BJ (cell line): ENCODE measurements at regions not wholly inside any gene's neighbourhood (a gene's known extent, or its start where the extent isn't known, plus 50 kb on each side); places are given as distances from the start of the nearest gene placed in this dataset.

Source experiments
- CTCF ChIA-PET: fragments of 350-600 bp; formaldehyde crosslinking; extraction: SDS; loops from one replicate; lab custom pipeline; 2021; ENCODE audit warnings: antibody characterized with exemption, inconsistent platforms; lab: Yijun Ruan, JAX
- POLR2A ChIA-PET: fragments of 300-600 bp; sonication (Branson Sonifier 250); formaldehyde crosslinking; extraction: SDS; loops from one replicate; lab custom pipeline; 2021; ENCODE audit warnings: antibody characterized with exemption; lab: Charles Lee
- DNase-seq: peaks from one replicate; pipeline ENCODE4 v3.0.0-alpha.2; 2011; ENCODE audit warnings: low read depth
- H3K27me3 ChIP-seq: 2 replicates; pipeline ENCODE4 v1.6.0; 2011; ENCODE audit warnings: low read length; ENCODE audit not compliant: control insufficient read depth, insufficient read depth
- H3K36me3 ChIP-seq: 2 replicates; pipeline ENCODE4 v1.5.1; 2011; ENCODE audit warnings: low read length; ENCODE audit not compliant: control insufficient read depth, insufficient read depth
- H3K4me3 ChIP-seq: 2 replicates; pipeline ENCODE4 v1.5.1; 2011; ENCODE audit warnings: low read depth, mild to moderate bottlenecking, control low read depth, low read length
- CTCF ChIP-seq: IDR thresholded peaks from 2 replicates; pipeline ENCODE4 v1.5.1; 2011; ENCODE audit warnings: low read depth, mild to moderate bottlenecking, control low read depth, inconsistent platforms, low read length, moderate library complexity; ENCODE audit not compliant: insufficient read depth

- POLR2A ChIA-PET, result no interaction called here
- DNase-seq, result no peak
- Histone ChIP-seq H3K36me3 (no peaks in the 10 kb centered on the region), H3K27me3 (no peaks in the 10 kb centered on the region), H3K4me3 (no peak overlapping the region)
- CTCF ChIA-PET, result no interaction called here
- no peak for TF ChIP-seq CTCF
Observed at GRCh38 chr13:61136093-61136492, 279.6 kb downstream of the PCDH20 start.

DNA sequence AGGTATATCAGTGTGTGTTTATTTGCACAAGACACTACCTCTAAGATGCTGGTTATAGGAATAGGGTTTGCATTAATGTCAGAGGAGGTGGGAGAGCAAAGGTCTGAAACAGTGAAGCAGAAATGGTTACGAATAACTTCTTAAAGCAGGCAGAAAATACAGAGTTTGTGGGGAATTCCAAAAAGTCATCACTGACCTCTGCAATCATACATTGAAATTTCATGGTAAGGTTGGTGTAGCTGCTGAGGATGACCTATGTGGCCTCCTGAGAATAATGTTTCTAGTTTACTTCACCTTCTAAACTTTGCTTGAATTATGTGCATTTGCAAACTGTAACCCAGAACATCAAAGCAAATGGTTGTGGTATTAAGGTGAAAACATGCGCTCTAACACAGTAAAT is 280.1 kb downstream of the PCDH20 start:
- no peak for DNase-seq
- no peaks in the 10 kb centered on the region for H3K36me3 ChIP-seq
- CTCF ChIA-PET, result no interaction called here
- no peak for TF ChIP-seq CTCF
- H3K27me3 ChIP-seq, result no peaks in the 10 kb centered on the region
- POLR2A ChIA-PET, result no interaction called here
- H3K4me3 ChIP-seq, result no peak overlapping the region

GRCh38 chr13:61128850-61129645 is 286.6 kb downstream of the PCDH20 start:
- Histone ChIP-seq H3K36me3 (no peaks in the 10 kb centered on the region), H3K27me3 (no peaks in the 10 kb centered on the region), H3K4me3 (no peak overlapping the region)
- no peak for DNase-seq
- TF ChIP-seq CTCF, result no peak
- ChIA-PET CTCF (no interaction called here), POLR2A (no interaction called here)

DNA sequence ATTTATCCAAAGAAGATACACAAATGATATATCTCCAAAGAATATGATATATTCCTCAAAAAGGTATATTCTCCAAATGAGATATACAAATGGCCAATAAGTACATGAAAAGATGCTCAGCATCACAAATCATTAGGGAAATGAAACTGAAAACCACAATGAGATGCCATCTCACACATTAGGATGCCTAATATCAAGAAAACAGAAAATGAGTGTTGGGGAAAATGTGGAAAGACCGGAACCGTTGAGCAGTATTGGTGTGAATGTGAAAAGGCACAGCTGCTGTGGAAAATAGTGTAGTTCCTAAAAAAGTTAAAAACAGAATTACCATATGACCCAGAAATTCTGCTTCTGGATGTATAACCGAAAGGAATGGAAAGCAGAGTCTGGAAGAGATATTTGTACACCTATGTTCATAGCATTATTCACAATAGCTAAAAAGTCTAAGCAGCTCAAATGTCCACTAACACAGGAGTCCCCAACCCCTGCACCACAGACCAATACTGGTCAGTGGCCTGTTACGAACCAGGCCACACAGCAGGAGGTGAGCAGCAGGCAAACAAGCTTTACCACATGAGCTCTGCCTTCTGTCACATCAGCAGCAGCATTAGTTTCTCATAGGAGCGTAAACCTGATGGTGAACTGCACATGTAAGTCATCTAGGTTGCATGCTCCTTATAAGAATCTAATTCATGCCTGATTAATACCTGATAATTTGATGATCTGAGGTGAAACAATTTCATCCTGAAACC is 291.9 kb downstream of the PCDH20 start:
- H3K4me3 ChIP-seq, result no peak overlapping the region
- ChIA-PET CTCF (no interaction called here), POLR2A (no interaction called here)
- DNase-seq, result no peak
- H3K27me3 ChIP-seq, result no peaks in the 10 kb centered on the region
- TF ChIP-seq CTCF, result no peak
- H3K36me3 ChIP-seq, result no peaks in the 10 kb centered on the region

DNA sequence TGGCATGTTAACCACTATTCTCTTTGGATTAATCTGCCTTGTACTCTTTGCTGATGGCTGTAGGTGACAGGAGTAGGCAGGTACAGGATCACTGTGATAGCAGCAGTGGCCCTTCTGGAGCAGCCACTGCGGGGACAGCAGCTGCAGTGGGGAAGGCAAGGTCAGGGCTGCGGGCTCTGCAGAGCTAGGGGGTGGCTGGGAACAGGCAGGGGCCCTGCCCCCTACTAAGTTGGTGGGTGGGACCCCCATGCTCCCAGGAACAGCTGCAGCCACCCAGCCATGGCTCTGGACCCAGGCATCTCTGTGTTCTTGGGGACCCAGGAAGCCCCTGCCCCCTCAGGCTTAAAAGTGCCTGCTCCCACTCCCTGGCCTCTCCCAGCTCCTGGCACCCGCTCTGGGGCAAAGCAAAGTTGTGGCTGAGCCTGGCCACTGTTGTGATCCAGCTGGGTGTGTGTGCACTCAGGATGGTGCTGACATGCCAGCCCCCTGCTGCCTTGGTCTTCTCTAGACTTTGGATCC is 302.4 kb downstream of the PCDH20 start:
- ChIA-PET CTCF (no interaction called here), POLR2A (no interaction called here)
- no peak overlapping the region for H3K4me3 ChIP-seq
- no peaks in the 10 kb centered on the region for H3K27me3 ChIP-seq
- TF ChIP-seq CTCF, result no peak
- H3K36me3 ChIP-seq, result no peaks in the 10 kb centered on the region
- DNase-seq, result no peak
